Panc1 (cell line): ENCODE measurements at regions not wholly inside any gene's neighbourhood (a gene's known extent, or its start where the extent isn't known, plus 50 kb on each side); places are given as distances from the start of the nearest gene placed in this dataset.

Source experiments
- ATAC-seq: fragments of 200-7000 bp; cut with Tn5 transposase; 2 replicates; pipeline ENCODE4 v1.9.1; 2020; ENCODE audit warnings: mild to moderate bottlenecking, moderate library complexity
- BruUV-seq: library from RNA; stranded (reverse); fragments of 400-500 nt; replicated peaks from 2 replicates; lab custom pipeline; 2021; lab: Mats Ljungman, UMichigan
- CTCF ChIA-PET: fragments of 300-600 bp; sonication (Branson Sonifier 250); formaldehyde crosslinking; loops from one replicate; lab custom pipeline; 2022; ENCODE audit warnings: antibody characterized with exemption; lab: Charles Lee
- POLR2A ChIA-PET: fragments of 300-600 bp; sonication (Branson Sonifier 250); formaldehyde crosslinking; loops from one replicate; lab custom pipeline; 2022; ENCODE audit warnings: antibody characterized with exemption; lab: Charles Lee
- DNase-seq: peaks from one replicate; pipeline ENCODE4 v3.0.0-alpha.2; 2010; ENCODE audit warnings: low read depth, low spot score
- H3K27ac ChIP-seq: 2 replicates; pipeline ENCODE4 v1.5.1; 2011; ENCODE audit warnings: mild to moderate bottlenecking, low read length, inconsistent platforms
- H3K27me3 ChIP-seq: fragments of 200-500 bp; sonication (Bioruptor generic); 2 replicates; pipeline ENCODE4 v1.6.0; 2014; ENCODE audit warnings: low read length, inconsistent platforms; ENCODE audit not compliant: control insufficient read depth, insufficient read depth
- H3K36me3 ChIP-seq: fragments of 200-500 bp; sonication (Bioruptor generic); 2 replicates; pipeline ENCODE4 v1.5.1; 2014; ENCODE audit warnings: inconsistent platforms, mild to moderate bottlenecking, low read length, moderate library complexity; ENCODE audit not compliant: control insufficient read depth, insufficient read depth
- H3K4me1 ChIP-seq: 2 replicates; pipeline ENCODE4 v1.5.1; 2011; ENCODE audit warnings: inconsistent platforms, mild to moderate bottlenecking, low read length, moderate library complexity; ENCODE audit not compliant: control insufficient read depth, insufficient read depth
- H3K4me3 ChIP-seq, 2 experiments: 2 replicates each; pipeline ENCODE4 v1.5.1; 2011 to 2012; ENCODE audit warnings: low read depth in 2 of 2, low read length in 2 of 2, mild to moderate bottlenecking in 2 of 2, inconsistent platforms in 1 of 2, moderate library complexity in 1 of 2
- H3K9me3 ChIP-seq: fragments of 200-500 bp; sonication (Bioruptor generic); 2 replicates; pipeline ENCODE4 v1.5.1; 2014; ENCODE audit warnings: low read depth, mild to moderate bottlenecking, inconsistent platforms, low read length, moderate library complexity; ENCODE audit not compliant: control insufficient read depth, insufficient read depth
- CTCF ChIP-seq: fragments of 450-650 bp; IDR thresholded peaks from 2 replicates; pipeline ENCODE4 v1.5.1; 2017; ENCODE audit warnings: mild to moderate bottlenecking
- POLR2AphosphoS5 ChIP-seq: IDR thresholded peaks from 2 replicates; pipeline ENCODE4 v1.6.1; 2012; ENCODE audit warnings: mild to moderate bottlenecking, low read depth, low read length, moderate library complexity
- REST ChIP-seq, 2 experiments: IDR thresholded peaks; 2 replicates each; pipeline ENCODE4 v1.6.1; 2011 to 2012; ENCODE audit warnings: low read depth in 2 of 2, control low read depth in 1 of 2, low read length in 1 of 2, mild to moderate bottlenecking in 1 of 2, moderate library complexity in 1 of 2; ENCODE audit not compliant: insufficient read depth in 1 of 2
- SIN3A ChIP-seq: IDR thresholded peaks from 2 replicates; pipeline ENCODE4 v1.6.1; 2012; ENCODE audit warnings: low read depth, mild to moderate bottlenecking, low read length, moderate library complexity, borderline replicate concordance; ENCODE audit not compliant: insufficient read depth
- TCF7L2 ChIP-seq: IDR thresholded peaks from 2 replicates; pipeline ENCODE4 v1.6.1; 2011; ENCODE audit warnings: mild to moderate bottlenecking, low read depth, low read length, inconsistent platforms
- in situ Hi-C: cut with HindIII; loops from 2 replicates; pipeline ENCODE4 v1.10.0; 2016; ENCODE audit warnings: low sequenced_read_pairs, low pct_unique_long_range_greater_than_20kb
- intact Hi-C: fragments of 100-400 bp; cut with micrococcal nuclease; formaldehyde crosslinking; loops from one replicate; pipeline ENCODE4 v1.10.0; 2022; ENCODE audit not compliant: unreplicated experiment

- Histone ChIP-seq H3K27me3 (peaks cover 8% of the 10 kb centered on the region; the same call in 1 of the 2 replicates), H3K4me3 (no peak overlapping the region), H3K36me3 (no peaks in the 10 kb centered on the region), H3K9me3 (no peaks in the 10 kb centered on the region), H3K27ac (no peak overlapping the region), H3K4me1 (peaks cover 5% of the 10 kb centered on the region; the same call in 1 of the 2 replicates)
- ATAC-seq, result 0 out of 2 replicates have a peak, but pooled peaks have one; percentile 32
- no TSS peak for BruUV-seq
- no peak for TF ChIP-seq POLR2AphosphoS5
- no peak for TF ChIP-seq REST (IDR thresholded peaks at IDR 0.05; ENCODE audit: insufficient read depth in 1 of 2, low read depth in 2 of 2, low read length in 1 of 2)
- TF ChIP-seq CTCF, result no peak
- no peak for TF ChIP-seq SIN3A
- TF ChIP-seq TCF7L2, result no peak
- intact Hi-C loops, result no loop called here
- no peak for DNase-seq
- ChIA-PET POLR2A (interaction anchor here (0.6 kb wide), 1 partner anchor 915 kb away, joined by 3 read pairs; no protein-coding TSS in a partner anchor), CTCF (interaction anchor here (0.6 kb wide), 1 partner anchor 23 kb away, joined by 6 read pairs; no protein-coding TSS in a partner anchor)
- in situ Hi-C loops, result no loop called here
Measured at GRCh38 chr3:127405010-127405598, 117.3 kb upstream of the PRR20G start.

- CTCF ChIA-PET, result no interaction called here
- peaks cover 8% of the 10 kb centered on the region; the same call in 1 of the 2 replicates for H3K27me3 ChIP-seq
- DNase-seq, result no peak
- no peak for TF ChIP-seq POLR2AphosphoS5
- TF ChIP-seq TCF7L2, result no peak
- no peak for TF ChIP-seq REST (IDR thresholded peaks at IDR 0.05; ENCODE audit: insufficient read depth in 1 of 2, low read depth in 2 of 2, low read length in 1 of 2)
- TF ChIP-seq SIN3A, result no peak
- TF ChIP-seq CTCF, result no peak
- H3K4me1 ChIP-seq, result peaks cover 5% of the 10 kb centered on the region; the same call in 1 of the 2 replicates
- H3K4me3 ChIP-seq, result no peak overlapping the region
- in situ Hi-C loops (no loop called here), intact Hi-C loops (no loop called here)
- BruUV-seq, result no TSS peak
- ATAC-seq, result no peak
- POLR2A ChIA-PET, result interaction anchor here (0.6 kb wide), 1 partner anchor 916 kb away, joined by 3 read pairs; no protein-coding TSS in a partner anchor
- no peaks in the 10 kb centered on the region for H3K36me3 ChIP-seq
- no peak overlapping the region for H3K27ac ChIP-seq
- H3K9me3 ChIP-seq, result no peaks in the 10 kb centered on the region
Measured at GRCh38 chr3:127404221-127405009, 116.6 kb upstream of the PRR20G start.
